Endodermal cell (in vitro differentiated cells): ENCODE measurements at regions not wholly inside any gene's neighbourhood (a gene's known extent, or its start where the extent isn't known, plus 50 kb on each side); places are given as distances from the start of the nearest gene placed in this dataset.

Source experiments
- DNase-seq: peaks from one replicate; pipeline ENCODE4 v3.0.0-alpha.2; 2017
- H3K27ac ChIP-seq: 2 replicates; pipeline ENCODE4 v1.5.1; 2013; ENCODE audit warnings: mild to moderate bottlenecking, low read depth, low read length, moderate library complexity
- H3K27me3 ChIP-seq: 2 replicates; pipeline ENCODE4 v1.6.1; 2013; ENCODE audit warnings: mild to moderate bottlenecking, low read length, moderate library complexity; ENCODE audit not compliant: insufficient read depth, control insufficient read depth, poor library complexity, severe bottlenecking
- H3K36me3 ChIP-seq: 2 replicates; pipeline ENCODE4 v1.7.0; 2013; ENCODE audit warnings: mild to moderate bottlenecking, low read length, moderate library complexity; ENCODE audit not compliant: control insufficient read depth, insufficient read depth
- H3K4me1 ChIP-seq: one replicate; pipeline ENCODE4 v1.7.0; 2013; ENCODE audit warnings: low read length; ENCODE audit not compliant: control insufficient read depth, insufficient read depth
- H3K4me3 ChIP-seq: 2 replicates; pipeline ENCODE4 v1.5.1; 2013; ENCODE audit warnings: mild to moderate bottlenecking, low read length, moderate library complexity
- H3K9ac ChIP-seq: 2 replicates; pipeline ENCODE4 v1.6.1; 2013; ENCODE audit warnings: mild to moderate bottlenecking, low read length, moderate library complexity; ENCODE audit not compliant: poor library complexity, severe bottlenecking; ENCODE audit errors: extremely low read depth
- H3K9me3 ChIP-seq: 2 replicates; pipeline ENCODE4 v1.6.1; 2013; ENCODE audit warnings: mild to moderate bottlenecking, low read length, moderate library complexity; ENCODE audit not compliant: control insufficient read depth
- H3K27ac Mint-ChIP-seq: 2 replicates; pipeline ENCODE4 v1.8.0; 2020; ENCODE audit warnings: mixed read lengths
- H3K27me3 Mint-ChIP-seq: 2 replicates; pipeline ENCODE4 v1.8.0; 2021; ENCODE audit warnings: mild to moderate bottlenecking, mixed read lengths; ENCODE audit not compliant: insufficient read depth
- H3K36me3 Mint-ChIP-seq: 2 replicates; pipeline ENCODE4 v1.8.0; 2020; ENCODE audit warnings: low read depth, mixed read lengths
- H3K4me1 Mint-ChIP-seq: 2 replicates; pipeline ENCODE4 v1.8.0; 2020; ENCODE audit warnings: mixed read lengths
- H3K4me3 Mint-ChIP-seq: 2 replicates; pipeline ENCODE4 v1.8.0; 2020; ENCODE audit warnings: mild to moderate bottlenecking, moderate library complexity, mixed read lengths
- H3K9me3 Mint-ChIP-seq: 2 replicates; pipeline ENCODE4 v1.8.0; 2020; ENCODE audit warnings: mild to moderate bottlenecking, mixed read lengths
- WGBS, 2 experiments: methylation state at CpG; one replicate each; pipeline versions ENCODE4 v1.1.5 to v1.1.7; 2013; ENCODE audit warnings: missing lambda C conversion rate in 2 of 2, mixed read lengths in 1 of 2; ENCODE audit not compliant: insufficient coverage in 1 of 2, insufficient read length in 1 of 2; 5-methylcytosine and 5-hydroxymethylcytosine counted together
- TF ChIP-seq, protein P1 (sequence below): fragments of 200-600 bp; sonication (generic); conservative IDR thresholded peaks from 2 replicates; pipeline ENCODE4 v1.5.0; 2021; ENCODE audit warnings: antibody characterized with exemption, mild to moderate bottlenecking

DNA sequence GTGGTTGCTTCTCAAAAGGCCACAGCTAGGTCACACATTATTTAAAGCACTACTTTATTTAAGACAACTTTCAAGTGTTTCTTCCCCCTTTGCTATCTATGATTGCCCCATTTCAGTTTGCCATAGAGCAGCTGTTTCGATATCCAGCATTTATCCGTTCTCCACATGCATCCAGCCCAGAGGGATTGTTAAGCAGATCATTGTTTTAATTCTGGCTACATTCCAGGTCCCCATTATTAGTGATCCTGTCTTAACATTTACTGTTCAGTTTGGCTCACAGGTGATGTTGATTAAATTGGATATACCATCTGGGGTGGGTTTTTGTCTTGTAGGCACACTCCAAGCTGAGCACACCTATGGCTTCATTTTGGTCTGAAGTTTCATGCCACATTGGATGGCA, 638.7 kb downstream of the ZEB2 start:
- Mint-ChIP-seq H3K27me3 (peaks cover 2% of the 10 kb centered on the region), H3K36me3 (no peaks in the 10 kb centered on the region), H3K9me3 (no peaks in the 10 kb centered on the region), H3K4me1 (peaks cover 13% of the 10 kb centered on the region), H3K4me3 (no peak overlapping the region), H3K27ac (no peak overlapping the region)
- Histone ChIP-seq H3K27me3 (no peaks in the 10 kb centered on the region), H3K4me1 (peaks cover 7% of the 10 kb centered on the region), H3K9me3 (no peaks in the 10 kb centered on the region), H3K4me3 (no peak overlapping the region), H3K9ac (no peak overlapping the region), H3K27ac (no peak overlapping the region), H3K36me3 (no peaks in the 10 kb centered on the region)
- DNase-seq: no peak
- TF ChIP-seq, protein P1, sequence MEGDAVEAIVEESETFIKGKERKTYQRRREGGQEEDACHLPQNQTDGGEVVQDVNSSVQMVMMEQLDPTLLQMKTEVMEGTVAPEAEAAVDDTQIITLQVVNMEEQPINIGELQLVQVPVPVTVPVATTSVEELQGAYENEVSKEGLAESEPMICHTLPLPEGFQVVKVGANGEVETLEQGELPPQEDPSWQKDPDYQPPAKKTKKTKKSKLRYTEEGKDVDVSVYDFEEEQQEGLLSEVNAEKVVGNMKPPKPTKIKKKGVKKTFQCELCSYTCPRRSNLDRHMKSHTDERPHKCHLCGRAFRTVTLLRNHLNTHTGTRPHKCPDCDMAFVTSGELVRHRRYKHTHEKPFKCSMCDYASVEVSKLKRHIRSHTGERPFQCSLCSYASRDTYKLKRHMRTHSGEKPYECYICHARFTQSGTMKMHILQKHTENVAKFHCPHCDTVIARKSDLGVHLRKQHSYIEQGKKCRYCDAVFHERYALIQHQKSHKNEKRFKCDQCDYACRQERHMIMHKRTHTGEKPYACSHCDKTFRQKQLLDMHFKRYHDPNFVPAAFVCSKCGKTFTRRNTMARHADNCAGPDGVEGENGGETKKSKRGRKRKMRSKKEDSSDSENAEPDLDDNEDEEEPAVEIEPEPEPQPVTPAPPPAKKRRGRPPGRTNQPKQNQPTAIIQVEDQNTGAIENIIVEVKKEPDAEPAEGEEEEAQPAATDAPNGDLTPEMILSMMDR: no peak
- 96 to 100% methylated on average over 1 to 2 of the region's 2 CpGs for WGBS, 2 experiments

DNA sequence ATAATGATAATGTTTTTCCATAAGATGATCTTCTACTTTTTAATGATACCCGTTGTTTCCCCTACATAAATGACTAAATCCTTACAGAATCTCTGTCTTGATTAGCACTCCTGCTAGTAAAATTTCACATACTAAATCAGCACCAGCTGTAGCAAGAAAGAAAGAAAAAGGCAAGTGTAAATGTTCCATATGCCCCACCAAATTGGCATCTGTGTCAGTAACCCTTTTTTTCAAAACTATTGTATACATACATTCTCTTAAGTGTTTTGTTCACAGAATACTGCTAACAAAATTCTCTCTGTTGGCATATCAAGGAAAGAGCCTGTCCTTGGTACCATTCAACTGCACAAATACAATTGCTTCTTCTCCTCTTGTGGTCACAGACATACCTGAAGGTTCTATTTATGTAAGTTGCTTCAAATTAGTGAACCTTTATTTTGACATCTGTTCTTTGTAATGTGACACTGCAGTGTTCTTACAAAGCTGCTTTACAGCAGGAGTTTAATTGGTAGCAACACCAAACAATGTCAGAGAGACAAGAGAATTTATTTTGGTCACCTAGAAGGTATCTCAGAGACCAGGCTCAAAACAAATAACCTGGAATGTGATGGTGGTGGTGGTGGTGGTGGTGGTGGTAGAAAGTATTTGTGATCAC, 641.9 kb downstream of the ZEB2 start:
- Histone ChIP-seq H3K9me3 (no peaks in the 10 kb centered on the region), H3K36me3 (no peaks in the 10 kb centered on the region), H3K4me1 (peaks cover 7% of the 10 kb centered on the region), H3K27ac (no peak overlapping the region), H3K4me3 (no peak overlapping the region), H3K9ac (no peak overlapping the region), H3K27me3 (no peaks in the 10 kb centered on the region)
- Mint-ChIP-seq H3K27ac (no peak overlapping the region), H3K4me3 (no peak overlapping the region), H3K36me3 (no peaks in the 10 kb centered on the region), H3K27me3 (no peaks in the 10 kb centered on the region), H3K9me3 (peaks cover 4% of the 10 kb centered on the region), H3K4me1 (peaks cover 13% of the 10 kb centered on the region)
- TF ChIP-seq, protein P1: no peak
- DNase-seq: no peak
- WGBS, 2 experiments: 100% methylated on average over 1 of the region's 1 CpG; no CpG with 5 or more reads in 1 of the 2 experiments

DNA sequence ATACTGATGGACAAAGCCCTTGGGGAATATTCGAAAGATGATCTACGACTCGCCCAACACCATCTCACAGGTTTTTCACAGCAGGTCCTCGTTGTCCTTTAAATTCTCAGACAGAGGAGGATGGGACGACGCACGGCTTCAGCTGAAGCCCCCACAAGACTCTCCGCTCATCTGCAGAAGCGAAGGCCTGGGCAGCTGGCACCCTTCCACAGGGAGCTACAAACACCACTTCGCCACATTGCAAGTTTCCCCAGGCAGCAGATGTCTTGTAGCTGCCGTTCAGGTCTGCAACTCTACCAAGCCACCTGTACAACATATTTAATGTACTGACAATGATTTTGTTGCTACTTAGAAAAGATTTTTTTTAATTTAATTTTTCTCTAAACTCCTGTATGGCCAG, 642.9 kb downstream of the ZEB2 start:
- Mint-ChIP-seq H3K4me1 (peaks cover 13% of the 10 kb centered on the region), H3K36me3 (no peaks in the 10 kb centered on the region), H3K4me3 (no peak overlapping the region), H3K9me3 (peaks cover 4% of the 10 kb centered on the region), H3K27ac (no peak overlapping the region), H3K27me3 (no peaks in the 10 kb centered on the region)
- no peak overlapping the region for H3K4me3 ChIP-seq
- H3K9me3 ChIP-seq: no peaks in the 10 kb centered on the region
- H3K9ac ChIP-seq: no peak overlapping the region
- no peak overlapping the region for H3K27ac ChIP-seq
- TF ChIP-seq, protein P1: no peak
- no peaks in the 10 kb centered on the region for H3K36me3 ChIP-seq
- peaks cover 7% of the 10 kb centered on the region for H3K4me1 ChIP-seq
- WGBS, 2 experiments: 65 to 77% methylated on average over 5 to 11 of the region's 11 CpGs
- DNase-seq: no peak
- H3K27me3 ChIP-seq: no peaks in the 10 kb centered on the region
